Left ventricle myocardium inferior (tissue), 1 donor: ENCODE measurements at regions not wholly inside any gene's neighbourhood (a gene's known extent, or its start where the extent isn't known, plus 50 kb on each side); places are given as distances from the start of the nearest gene placed in this dataset.

Experiments
- DNase-seq: peaks from one replicate; pipeline ENCODE4 v3.0.0-alpha.2; 2020
- H3K27ac ChIP-seq: fragments of 200-600 bp; replicated peaks from 2 replicates; pipeline ENCODE4 v1.8.0; 2021
- H3K27me3 ChIP-seq: fragments of 200-600 bp; 2 replicates; pipeline ENCODE4 v1.8.0; 2021; ENCODE audit warnings: low read depth
- H3K36me3 ChIP-seq: fragments of 200-600 bp; 2 replicates; pipeline ENCODE4 v1.8.0; 2021
- H3K4me1 ChIP-seq: fragments of 200-600 bp; 2 replicates; pipeline ENCODE4 v1.8.0; 2021
- H3K4me3 ChIP-seq: fragments of 200-600 bp; 2 replicates; pipeline ENCODE4 v1.8.0; 2021; ENCODE audit warnings: mild to moderate bottlenecking, moderate library complexity
- H3K9me3 ChIP-seq: fragments of 200-600 bp; replicated peaks from 2 replicates; pipeline ENCODE4 v1.8.0; 2021
- intact Hi-C: fragments of 100-400 bp; cut with micrococcal nuclease; formaldehyde crosslinking; loops from one replicate; pipeline ENCODE4 v1.11.0; 2022
- TF ChIP-seq, protein P1 (sequence below): fragments of 200-600 bp; IDR thresholded peaks from 2 replicates; pipeline ENCODE4 v1.8.0; 2021; ENCODE audit warnings: antibody characterized with exemption, mild to moderate bottlenecking, borderline replicate concordance
- donor health status: DM: no; HTN: yes; CAD: no; lungs with severe emphysema.

DNA sequence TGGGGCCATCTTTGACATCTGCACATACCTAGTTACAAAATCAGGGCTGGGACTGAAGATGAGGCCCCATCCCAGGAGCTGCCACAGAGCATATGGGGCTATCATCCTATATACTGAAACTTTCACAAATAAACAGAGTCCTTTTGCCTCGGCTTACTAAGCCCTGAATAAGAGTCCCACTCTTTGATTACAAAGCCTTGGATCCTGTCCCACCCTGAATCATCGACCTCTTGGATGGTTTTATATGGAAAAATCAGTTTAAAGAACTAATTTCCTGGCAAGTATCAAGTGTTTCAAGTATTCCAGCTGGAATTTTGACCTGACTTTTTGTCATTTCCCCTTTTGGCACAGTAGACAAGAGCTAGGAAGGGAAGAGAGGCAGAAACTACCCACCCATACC is 331.3 kb upstream of the FRG2C start:
- intact Hi-C loops: no loop called here
- H3K36me3 ChIP-seq: no peaks in the 10 kb centered on the region
- peaks cover 14% of the 10 kb centered on the region for H3K27me3 ChIP-seq
- no peak overlapping the region for H3K27ac ChIP-seq
- TF ChIP-seq, protein P1, sequence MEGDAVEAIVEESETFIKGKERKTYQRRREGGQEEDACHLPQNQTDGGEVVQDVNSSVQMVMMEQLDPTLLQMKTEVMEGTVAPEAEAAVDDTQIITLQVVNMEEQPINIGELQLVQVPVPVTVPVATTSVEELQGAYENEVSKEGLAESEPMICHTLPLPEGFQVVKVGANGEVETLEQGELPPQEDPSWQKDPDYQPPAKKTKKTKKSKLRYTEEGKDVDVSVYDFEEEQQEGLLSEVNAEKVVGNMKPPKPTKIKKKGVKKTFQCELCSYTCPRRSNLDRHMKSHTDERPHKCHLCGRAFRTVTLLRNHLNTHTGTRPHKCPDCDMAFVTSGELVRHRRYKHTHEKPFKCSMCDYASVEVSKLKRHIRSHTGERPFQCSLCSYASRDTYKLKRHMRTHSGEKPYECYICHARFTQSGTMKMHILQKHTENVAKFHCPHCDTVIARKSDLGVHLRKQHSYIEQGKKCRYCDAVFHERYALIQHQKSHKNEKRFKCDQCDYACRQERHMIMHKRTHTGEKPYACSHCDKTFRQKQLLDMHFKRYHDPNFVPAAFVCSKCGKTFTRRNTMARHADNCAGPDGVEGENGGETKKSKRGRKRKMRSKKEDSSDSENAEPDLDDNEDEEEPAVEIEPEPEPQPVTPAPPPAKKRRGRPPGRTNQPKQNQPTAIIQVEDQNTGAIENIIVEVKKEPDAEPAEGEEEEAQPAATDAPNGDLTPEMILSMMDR: no peak
- H3K9me3 ChIP-seq: peaks cover 4% of the 10 kb centered on the region
- no peak for DNase-seq
- no peaks in the 10 kb centered on the region for H3K4me1 ChIP-seq
- no peak overlapping the region for H3K4me3 ChIP-seq

DNA sequence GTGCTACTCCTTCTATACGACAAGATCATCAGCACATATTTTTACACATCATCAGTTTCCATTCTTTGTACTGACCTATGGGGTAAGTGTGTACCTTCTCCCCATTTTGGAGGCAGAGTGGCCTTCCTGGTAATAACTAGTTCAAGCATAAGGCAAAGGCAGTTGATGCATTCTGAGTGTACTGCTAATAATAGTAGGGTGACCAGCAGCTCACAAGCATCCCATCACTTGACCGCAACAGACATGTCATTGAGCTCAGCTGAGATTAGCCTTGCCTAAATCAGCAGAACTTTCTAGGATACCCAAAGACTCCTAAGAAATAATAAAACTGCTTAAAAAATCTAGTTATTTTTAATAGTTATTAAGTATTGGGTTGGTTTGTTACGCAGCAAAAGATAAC is 329.8 kb upstream of the FRG2C start:
- Histone ChIP-seq H3K27ac (no peak overlapping the region), H3K9me3 (peaks cover 4% of the 10 kb centered on the region), H3K27me3 (no peaks in the 10 kb centered on the region), H3K4me1 (no peaks in the 10 kb centered on the region), H3K36me3 (no peaks in the 10 kb centered on the region), H3K4me3 (no peak overlapping the region)
- TF ChIP-seq, protein P1: no peak
- intact Hi-C loops: no loop called here
- no peak for DNase-seq

DNA sequence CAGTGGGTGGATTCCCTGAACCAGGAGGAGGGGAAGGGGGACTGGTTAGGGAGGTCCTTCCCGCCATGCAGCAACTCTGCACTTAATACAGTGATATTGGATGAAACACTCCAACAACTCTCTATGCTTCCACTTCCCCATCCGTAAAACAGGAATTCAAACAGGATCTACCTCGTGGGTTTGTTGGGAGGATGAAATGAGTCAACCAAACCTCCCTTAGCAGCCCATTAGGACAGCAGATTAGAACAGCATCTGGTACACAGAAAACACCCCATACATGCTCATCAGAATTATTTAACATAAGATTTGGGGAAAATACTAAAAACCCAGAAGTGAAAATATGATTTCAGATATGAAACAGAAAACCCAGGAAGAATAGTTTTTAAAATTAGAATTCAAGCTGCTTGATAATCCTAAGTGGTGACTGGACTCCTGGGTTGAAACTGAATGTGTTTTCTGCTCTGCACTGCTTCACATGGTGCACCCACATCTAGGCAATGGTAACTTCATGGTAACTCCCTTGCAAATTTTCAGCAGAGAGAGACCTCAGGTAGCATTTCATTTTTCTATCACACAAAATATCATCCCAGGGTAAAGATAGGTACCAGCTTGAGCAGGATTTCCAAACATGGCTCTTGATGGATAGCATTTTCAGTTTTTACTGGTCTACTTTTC is 326.8 kb upstream of the FRG2C start:
- Histone ChIP-seq H3K27me3 (no peaks in the 10 kb centered on the region), H3K9me3 (peaks cover 4% of the 10 kb centered on the region), H3K36me3 (no peaks in the 10 kb centered on the region), H3K4me3 (no peak overlapping the region), H3K4me1 (peaks cover 13% of the 10 kb centered on the region), H3K27ac (no peak overlapping the region)
- TF ChIP-seq, protein P1: no peak
- DNase-seq: no peak
- intact Hi-C loops: no loop called here

DNA sequence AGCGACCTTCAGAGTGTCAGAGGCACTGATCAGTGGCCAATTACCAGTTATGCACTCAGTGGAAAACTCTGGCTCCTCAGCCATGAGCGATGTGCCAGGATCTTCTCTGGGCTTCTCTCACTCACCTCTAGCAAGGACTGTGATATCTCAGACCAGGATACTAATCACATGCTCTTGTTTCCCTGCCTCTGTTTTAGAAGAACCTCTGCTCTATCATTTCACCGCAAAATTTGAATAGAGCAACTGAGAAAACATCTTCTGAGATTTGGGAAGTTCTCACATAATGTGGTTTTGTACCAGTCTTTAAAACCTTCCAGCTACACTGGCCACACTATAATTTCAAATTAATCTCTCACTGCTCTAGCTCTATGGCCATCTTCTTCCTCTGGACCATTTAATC is 325.8 kb upstream of the FRG2C start:
- Histone ChIP-seq H3K27ac (no peak overlapping the region), H3K9me3 (peaks cover 4% of the 10 kb centered on the region), H3K4me1 (peaks cover 13% of the 10 kb centered on the region), H3K4me3 (no peak overlapping the region), H3K36me3 (no peaks in the 10 kb centered on the region), H3K27me3 (no peaks in the 10 kb centered on the region)
- TF ChIP-seq, protein P1: no peak
- intact Hi-C loops: no loop called here
- DNase-seq: no peak

DNA sequence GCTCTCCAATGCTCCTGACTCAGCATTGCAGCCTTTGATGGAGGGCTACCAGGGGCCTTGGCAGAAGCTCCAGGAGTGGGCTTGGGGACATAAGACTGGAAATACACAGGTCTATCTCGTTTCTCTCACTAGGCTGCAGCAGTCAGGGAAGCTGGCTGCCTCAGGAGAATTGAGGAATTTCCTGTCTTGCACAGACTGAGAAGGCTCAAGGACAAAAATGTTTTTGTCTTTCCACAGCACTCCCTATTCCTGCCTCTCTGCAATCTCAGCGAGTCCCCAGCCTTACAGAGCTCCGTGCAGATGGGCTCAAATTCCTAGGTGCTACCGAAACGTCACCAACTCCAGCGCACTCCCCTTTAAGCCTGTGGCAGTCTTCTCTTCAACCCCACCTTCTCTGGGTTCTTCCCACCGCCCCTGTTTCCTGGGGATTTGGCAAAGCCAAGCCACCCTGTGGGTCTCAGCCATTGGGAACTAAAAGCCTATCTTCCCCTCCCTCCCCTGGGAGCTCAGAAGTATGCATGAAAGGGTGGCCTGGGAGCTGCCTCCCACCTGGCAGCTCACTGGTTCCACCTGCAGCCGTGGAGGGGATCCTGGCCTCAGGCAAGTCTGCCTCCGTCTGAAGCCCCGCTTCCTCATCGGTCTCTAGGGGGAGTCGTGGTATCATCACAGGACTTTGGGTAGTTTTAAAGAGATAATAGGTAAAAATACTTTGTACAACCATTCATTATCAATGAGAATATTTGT is 322.6 kb upstream of the FRG2C start:
- Histone ChIP-seq H3K36me3 (no peaks in the 10 kb centered on the region), H3K27me3 (no peaks in the 10 kb centered on the region), H3K27ac (peak overlapping the region; percentile 33), H3K4me3 (no peak overlapping the region), H3K4me1 (peaks cover 13% of the 10 kb centered on the region), H3K9me3 (no peaks in the 10 kb centered on the region)
- intact Hi-C loops: no loop called here
- DNase-seq: no peak
- TF ChIP-seq, protein P1: no peak
